Mucosa of gallbladder (tissue), 1 donor: ENCODE measurements at regions not wholly inside any gene's neighbourhood (a gene's known extent, or its start where the extent isn't known, plus 50 kb on each side); places are given as distances from the start of the nearest gene placed in this dataset.

Experiments
- DNase-seq: peaks from one replicate; pipeline ENCODE4 v3.0.0-alpha.2; 2020; ENCODE audit warnings: low spot score
- donor health status: DM: no; HTN: no; CAD: no.

DNA sequence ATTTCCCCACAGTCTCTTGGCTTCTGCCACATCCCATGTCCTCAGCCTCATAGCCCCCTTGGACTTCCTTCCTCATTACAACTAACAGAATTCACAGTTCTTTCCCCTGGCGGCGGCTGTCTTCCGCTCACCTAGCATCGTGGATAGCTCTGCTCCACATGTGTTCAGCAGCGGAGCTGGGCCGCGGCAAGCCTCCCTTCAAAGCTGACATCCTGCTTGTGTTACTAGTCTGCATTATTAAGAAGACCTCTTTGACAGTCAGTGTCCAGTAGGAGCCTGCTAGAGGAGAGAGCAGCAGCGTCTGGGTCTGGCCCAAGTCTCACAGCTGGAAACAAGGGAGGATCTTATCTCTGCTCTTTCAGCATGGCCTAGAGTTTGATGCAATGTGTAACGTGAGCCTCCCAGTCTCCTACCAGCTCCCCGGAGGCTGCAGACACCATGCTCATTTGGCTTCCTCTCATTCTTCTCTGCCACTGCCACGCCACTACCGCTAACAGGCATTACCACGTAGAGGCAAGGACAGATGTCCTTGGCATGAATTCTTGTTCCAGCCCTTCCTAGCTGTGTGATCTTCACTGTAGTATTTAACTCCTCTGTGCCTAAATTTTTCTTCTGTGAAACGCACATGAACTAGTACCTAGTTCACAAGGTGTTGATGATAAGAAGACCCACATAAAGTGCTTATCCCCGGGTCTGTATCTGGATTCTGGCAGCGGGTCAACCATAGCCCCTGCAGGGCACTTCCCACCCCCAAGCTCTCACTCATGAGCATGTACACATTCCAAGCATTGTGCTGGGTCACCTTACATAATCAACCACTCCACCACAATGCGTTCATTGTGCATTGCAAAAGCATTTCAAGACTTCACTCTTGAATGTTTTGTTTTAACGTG, 107.1 kb upstream of the BACH2 start:
- peak; percentile 23 for DNase-seq

DNA sequence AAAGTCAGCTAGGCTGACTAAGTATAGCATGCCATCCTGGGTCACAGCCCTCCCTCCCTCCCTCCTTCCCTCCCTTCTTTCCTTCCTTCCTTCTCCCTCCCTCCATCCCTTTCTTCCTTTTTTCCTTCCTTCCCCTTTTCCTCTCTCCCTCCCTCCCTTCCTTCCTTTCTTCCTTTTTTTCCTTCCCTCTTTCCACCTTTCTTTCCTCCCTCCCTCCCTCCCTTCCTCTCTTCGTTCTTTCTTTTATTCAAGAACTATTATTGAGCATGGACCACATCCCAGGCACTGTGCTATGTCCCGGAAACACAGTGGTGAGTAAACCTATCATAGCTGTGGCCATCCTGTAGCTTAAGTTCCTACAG, 106.2 kb upstream of the BACH2 start:
- no peak for DNase-seq

DNA sequence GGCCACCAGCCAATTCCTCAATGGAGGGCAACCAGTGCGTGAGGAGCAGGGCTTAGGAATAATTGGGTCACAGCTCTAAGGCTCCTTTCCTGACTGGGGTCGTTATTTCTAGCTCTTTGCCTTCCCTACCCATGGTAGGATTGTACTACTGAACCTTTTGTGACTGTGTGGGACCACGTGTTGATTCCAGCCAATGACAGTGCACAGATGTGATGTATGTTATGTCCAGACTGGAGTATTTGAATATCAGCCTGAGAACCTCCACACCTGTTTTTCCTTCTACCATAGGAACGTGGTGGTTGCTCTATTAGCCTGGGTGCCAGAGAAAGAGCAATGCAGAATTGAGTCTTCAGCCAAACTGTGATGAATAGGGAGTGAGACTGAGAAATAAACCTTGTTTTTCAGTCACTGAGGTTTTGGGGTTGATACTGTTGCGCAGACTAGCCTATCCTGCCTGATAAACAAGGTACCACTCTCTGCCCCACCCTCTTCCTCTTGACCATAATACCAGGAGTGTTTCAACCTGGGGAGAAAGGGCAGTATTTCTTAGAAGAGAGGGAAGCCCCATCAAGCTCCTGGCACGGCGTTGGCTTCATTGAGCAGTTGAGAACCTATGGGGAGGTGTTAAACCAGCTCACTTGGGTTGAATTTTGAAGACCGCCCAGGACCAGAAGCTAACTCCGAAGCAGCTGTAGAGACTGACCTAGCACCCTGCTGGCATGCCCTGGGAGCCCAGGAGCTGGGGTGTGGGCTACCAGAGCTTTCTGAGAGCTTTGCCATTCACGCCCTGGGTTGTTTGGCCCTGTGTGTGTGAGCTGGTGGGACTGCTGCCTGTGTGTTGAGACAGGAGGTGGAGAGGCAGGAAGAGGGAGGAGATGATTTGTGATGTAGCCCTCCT, 105.5 kb upstream of the BACH2 start:
- DNase-seq: no peak

DNA sequence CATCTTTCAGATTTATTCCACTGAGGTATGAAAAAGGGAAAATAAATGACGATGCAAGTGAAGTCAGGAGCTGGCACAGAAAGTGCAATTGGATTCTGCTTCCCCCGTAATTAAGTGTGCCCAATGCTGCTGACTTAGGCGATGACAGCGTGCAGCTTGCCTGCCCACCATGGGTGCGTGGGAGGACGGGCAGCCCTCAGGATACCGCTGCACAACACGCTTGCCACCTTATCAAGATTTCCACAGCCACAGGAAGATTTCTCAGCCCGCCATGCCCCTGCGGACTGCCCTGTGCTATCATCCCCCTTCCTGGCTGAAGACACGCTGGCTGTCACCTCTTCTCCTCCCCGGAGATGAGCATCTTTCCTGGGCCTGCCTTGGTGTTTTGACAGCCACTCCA, 103.3 kb upstream of the BACH2 start:
- no peak for DNase-seq

DNA sequence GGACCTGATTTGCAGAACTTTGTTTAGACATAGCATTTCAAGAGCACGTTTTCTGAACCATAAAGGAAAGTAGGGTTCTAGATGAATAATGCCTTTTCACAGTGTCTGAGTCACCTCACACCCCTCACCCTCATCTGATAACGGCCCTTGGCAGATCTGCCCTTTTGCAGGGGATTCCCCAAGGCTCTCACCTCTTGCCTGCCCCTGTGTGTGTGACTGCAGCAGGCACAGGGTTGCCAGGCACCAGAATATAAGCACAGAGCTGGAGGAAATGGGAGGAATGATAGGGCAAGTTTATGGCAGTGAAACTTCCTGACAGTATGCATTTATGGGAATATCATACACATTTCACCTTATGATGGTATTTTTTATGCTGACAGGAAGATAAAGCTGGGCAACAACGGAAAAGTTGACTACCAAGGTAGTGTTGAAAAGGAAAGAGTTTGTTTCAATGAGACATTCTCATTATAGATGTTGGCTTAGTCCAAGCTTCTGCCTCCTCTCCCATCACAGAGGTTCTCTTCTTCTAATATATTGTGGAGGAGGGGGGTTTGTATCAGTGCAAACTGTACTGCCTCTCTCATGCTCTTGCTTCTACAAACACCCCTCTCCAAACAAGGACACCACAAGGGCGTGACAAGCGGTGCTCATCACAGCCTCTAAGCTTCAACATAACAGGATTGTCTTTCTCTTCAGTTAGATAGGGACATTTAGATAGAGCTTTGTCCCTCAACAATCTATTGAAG, 101.5 kb upstream of the BACH2 start:
- DNase-seq: no peak

DNA sequence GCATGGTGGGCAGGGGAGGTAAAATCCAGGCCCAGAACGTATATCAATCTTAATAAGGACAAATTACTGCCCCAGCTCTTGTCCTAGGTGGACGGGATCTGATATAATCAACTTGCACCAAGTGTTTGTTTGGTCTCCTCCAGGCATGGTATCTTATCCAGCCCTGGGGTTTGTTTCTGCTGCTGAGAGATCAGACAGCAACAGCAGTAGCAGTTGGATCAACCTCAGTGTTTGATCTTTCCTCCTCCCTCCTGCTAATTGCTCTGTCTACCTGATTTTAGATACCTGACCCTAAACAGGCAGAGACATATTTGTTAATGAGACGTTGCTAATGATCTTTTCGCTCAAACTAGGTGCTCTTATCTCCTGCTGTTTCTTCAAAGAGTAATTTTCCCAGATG, 100.4 kb upstream of the BACH2 start:
- DNase-seq: no peak

DNA sequence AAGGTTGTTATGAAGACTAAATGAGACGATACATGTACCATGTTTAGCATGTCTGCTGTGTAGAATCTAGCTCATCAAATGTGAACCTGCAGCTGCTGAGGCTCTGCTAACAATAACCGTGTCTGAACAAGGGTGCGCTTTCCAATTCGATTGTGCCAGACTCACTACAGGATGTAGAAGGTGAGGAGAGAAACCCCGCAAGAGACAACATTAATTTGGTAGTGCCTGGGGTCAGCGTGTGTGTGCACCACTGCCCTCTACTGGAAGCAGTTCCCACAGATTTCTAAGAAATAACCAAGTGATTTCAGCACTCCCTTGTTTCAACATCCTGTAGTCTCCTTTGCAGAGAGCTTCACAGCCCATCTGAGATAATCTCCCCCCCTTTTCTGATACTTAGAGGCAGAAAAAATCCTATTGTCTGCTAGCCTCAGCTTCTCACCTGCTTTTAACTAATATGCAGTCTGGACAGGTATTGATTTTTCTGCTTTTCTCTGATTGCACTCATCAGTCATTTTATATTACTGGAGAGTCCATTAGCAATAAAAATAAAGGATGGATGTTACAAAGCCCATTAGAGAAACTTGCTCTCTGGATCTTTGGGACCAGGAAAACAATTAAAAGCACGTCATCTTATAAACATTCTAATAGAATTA, 96.7 kb upstream of the BACH2 start:
- DNase-seq: peak; percentile 58

DNA sequence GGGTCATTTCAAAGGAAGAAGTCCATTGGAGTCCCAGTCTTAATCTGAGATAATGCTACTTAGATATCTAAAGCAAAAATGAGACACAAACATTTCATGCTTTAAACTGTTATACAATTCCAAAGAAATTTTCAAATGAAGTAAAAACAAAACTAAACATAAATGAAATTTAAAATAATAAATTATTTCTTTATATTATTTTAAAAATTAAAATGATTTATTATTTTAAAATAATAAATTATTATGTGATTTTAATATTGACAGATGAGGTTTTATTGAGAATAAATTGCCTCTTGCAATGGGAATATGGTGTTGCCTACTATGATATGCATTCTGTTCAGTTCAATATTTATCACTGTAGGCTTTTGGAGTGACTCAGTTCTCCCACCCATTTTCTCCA, 93.7 kb upstream of the BACH2 start:
- DNase-seq: no peak

DNA sequence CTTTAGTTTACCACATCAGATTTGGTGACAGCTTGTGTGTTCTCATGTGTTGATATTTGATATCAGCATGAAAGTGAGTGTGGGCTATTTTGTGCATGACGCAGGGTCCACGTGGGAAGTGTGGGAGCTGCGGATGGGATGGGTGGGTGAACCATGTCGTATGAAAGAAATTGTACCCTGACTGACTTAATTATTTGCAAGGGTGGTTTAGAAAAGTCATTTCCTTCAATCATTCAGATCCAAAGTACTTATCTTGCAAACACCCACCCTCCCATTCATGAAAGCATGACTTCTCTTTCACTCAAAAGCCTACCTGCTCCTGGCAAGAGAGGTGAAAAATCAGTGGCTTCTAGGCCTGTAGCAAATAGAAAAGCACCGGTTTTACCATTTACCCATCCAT, 91.8 kb upstream of the BACH2 start:
- no peak for DNase-seq

DNA sequence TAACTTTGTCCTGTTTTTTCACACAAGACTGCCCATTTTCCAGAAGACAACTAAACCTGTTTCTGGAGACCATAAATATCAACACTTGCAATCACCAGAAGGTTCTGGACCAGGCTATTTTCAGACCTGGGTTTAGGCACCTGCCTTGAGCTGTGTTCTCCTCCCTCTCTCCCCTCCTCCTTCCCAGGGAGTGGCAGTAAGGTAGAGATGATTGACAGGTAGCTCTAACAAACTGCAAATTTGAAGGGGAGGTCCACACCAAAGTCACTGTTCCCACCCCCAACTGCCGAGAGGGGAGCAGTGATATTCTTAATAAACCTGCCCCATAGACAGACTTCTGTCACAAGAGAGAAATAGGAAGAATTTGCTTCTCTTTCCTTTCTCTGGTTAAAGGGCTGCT, 91.2 kb upstream of the BACH2 start:
- DNase-seq: no peak

DNA sequence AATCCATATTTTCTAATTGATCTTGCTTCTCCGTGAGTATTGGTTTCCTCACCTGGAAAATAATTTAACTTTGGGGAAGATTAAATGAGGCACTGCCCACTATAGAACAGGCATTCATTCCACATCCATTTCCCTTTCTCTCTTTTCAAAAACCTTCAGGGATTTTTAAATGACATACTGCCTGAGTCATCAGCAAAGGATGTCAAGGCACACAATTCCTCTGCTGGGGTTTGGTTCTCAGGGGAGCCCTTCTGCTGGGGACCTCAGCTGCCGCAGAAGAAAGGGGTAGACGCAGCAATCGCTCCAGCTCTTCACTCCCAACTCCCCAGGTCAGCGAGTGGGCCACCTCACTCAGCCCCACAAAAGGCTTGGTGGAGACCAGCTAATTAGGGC, 90.7 kb upstream of the BACH2 start:
- no peak for DNase-seq

DNA sequence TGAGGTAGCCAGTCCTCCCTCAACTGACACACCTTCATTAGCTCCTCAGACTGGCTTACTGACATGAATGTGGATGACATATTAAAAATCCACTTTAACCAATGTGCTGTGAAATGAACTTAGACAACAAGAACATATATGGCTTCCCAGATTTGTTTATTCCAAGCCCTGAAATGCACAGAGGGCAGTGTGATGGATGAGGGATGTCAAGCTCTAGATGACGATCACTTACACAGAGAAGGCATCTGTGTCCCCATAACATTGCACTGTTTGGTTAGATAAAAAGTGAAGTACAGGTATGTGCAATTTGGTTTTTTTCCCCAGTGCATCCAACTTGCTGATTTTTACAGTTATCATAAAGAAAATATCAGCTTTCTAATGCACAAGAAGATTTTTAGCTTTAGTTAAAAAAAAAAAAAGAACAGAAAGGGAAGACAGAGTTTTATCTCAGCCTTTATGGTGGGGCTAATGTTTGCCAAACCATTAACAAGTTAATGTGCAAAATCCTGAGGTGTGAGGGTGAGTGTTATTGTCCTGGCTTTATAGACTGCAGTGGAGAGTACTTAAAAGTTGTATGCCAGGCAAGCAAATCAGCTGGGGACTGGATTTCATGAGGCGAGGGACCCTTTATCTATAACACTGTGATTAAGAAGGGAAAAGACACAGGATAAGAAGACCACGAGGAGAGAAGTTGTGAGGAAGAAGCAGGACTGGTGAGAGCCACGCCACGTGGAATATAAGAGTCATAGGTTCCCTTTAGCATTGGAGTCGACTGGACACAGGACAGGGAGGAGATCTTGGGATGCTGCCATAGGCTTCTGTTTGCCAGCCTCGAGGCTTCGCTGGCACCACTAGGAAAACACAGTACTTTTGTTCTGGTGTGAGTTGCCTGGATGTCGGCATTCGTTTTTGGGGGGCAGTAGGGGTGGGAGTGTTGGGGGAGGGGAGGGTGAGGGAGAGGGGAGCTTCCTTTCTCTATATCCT, 90.0 kb upstream of the BACH2 start:
- DNase-seq: no peak

DNA sequence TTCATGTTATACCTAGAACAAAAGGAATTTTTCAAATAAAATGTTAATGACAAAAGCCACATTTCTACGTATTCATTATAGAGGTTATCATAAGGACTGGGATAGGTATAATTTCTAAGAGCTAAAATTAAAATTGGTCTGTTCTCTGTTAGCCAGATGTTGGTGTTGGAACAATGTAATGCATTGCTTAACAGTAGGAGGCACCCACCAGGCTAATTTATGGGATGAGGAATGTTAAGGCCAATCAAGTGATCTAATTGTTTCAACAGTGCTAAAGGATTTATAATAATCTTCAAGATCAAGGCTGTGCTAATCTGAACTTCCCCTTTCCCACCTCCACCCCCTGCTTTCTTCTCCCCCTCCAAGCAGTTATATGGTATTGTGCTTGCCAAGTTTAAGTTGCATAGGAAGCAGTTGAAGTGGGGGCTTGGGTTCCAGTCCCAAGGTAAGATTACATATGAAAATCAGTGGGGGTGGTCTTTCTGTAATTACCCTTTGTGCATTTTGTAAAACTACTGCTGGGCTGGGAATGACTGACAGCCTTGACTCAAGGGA, 89.2 kb upstream of the BACH2 start:
- DNase-seq: no peak

DNA sequence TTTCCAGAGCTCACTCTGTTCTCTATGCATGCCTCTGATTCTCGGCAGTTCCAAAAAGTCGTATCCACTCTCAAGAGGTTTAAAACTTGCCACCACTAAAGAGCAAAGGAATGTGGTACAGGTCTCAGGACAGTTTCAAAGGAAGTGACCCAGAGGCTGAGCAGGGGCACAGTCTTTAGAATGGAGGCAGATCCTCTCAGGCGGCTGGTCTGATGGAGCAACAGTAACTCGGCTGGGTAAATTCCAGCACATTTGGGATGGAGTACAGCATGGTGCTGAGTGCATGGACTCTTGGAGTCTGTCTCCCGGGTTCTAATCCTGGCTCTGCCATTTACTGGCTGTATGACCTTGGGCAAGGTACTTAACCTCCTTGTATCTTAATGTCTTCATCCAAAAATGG, 88.1 kb upstream of the BACH2 start:
- no peak for DNase-seq

DNA sequence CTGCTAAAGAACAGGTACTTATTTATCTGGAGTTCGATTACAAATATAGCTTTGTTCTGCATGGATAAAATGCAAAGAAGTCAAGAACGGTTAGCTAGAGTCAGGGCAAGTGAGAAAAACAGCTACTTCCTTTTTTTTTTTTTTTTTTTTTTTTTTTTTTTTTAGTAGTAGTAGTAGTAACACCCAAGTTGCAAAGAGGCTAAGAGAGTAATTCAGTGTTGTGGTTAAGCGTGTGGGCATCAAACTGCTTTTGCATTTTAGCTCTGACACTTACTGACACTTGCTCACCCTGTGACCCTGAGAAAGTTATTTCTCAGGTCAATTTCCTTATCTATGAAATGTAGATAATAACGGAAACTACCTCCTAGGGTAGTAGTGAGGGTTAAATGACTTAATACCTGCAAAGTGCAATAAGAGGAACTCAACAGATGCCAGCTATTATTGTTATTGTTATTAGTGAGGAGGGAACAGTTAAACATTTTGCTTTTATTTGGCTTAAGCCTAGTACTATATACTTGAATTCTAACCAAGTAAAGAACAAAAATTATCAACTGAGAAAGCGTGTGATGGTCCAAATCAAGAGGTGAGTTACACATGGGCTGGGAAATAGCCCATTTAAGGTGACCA, 86.7 kb upstream of the BACH2 start:
- DNase-seq: no peak

DNA sequence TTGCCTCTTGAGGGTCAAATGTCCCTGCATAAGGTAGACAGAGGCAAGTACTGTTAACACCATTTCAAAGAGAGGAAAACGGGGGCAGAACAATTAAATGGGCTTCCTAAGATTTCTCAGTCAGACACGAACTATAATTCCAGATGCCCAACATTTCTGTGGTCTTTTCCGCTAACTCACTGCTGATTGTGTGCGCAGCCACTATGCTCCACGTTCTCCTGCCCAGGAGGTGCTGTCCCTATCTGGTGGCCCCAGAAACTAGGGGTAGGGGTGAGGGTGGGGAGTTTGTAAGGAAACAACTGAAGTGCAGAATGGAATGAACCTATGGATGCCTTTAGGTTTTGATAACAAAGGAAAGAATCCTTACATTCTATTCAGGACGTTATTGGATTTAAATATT, 86.1 kb upstream of the BACH2 start:
- no peak for DNase-seq

DNA sequence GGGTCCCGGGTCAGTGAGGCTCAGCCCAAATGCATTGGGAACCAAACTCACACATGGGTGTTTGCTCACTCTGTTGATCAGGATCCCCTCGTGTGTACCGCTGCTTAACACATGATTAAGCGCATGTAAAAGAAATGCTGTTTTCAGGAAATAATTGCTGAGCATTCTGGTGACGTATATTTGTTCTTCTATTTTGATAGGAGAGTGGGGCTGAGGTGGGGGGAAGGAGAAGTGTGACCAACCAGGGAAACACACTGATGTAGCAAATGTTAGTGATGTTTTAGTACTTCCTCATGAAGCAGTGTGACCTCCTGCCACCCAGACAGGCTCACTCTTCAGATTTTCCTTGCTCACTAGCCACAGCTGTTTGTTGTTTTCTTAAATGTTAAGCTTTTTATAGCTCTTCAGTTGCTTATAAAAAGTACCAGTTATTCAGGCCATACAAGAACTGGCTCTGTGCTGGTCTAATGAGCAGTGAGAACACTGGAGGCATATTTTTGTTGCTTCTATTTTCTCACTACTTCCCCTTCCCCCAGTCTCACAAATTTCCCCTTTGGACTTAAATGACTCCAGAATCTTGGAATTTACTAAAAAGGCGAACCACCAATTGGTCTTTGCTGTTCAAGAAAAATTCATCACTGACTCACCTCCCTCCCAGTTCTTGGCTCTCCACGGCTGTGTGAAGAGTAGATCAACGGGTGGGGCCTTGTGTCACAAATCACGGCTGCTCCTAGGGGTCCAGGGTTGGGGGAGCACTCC, 79.2 kb upstream of the BACH2 start:
- no peak for DNase-seq

DNA sequence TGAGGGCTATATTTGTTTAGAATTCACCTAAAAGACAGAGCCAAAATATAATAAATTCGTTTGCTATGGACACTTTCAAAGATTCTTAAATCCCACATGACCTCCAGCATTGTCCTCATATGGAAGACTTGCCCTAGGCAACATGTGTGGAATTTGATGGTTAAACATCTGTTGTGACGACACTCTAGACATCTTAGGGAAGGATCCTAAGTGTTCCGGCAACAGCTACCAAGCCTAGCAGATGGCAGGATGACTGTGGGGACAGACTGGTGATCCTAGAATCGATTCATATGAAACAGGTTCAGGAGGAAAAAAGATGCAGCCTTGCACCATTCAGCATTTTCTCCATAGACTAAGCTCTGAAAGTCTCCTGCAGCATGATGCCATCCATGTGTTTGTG, 77.6 kb upstream of the BACH2 start:
- DNase-seq: no peak

DNA sequence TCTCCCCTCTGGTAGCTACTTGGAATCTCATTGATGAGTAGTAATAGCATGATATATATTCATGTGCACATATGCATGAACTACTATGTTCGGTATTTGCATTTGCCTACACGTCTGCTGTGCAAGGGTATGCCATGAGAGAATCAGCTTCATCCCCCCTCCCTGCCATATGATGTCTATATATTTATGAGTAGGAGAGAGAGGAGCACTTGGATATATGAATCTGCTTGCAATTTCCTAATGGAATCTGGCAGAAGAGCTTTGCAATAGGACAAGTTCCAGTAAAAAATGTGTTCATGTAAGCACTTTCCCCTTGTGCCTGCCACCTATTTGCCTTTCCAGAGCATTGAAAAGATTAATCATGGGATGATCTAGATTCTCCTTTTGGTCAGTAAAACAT, 76.2 kb upstream of the BACH2 start:
- DNase-seq: no peak
